ENCODE measurements at regions not wholly inside any gene's neighbourhood (a gene's known extent, or its start where the extent isn't known, plus 50 kb on each side); places are given as distances from the start of the nearest gene placed in this dataset.
"Not testable (repeated sequence)": the region's sequence is repeated elsewhere in the genome, so short reads cannot be mapped to it uniquely, and the experiment has no call there.

DNA sequence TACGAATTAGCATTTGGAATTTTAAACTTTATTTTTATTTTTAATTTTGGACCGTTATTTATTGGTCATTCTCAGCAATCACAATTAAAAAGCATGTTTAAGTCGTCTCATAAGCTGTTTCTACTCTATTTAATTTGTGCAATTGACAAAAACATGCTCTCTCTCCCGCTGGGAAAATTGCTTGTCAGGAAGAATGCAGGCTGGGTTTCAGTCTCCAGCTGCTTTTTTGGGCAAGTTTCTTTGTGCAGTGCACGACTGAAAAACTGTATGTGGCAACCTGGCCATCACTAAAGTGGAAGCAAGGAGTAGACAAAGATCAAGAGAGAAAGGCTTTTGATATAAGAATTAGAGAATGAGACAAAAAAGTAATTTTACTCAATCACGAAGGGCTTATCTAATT, 941.5 kb upstream of the MDGA2 start:
- no peak for DNase-seq (ENCODE audit: low spot score in 2 of 2)
- peaks cover 0 to 3% of the 10 kb centered on the region in 2 donors for H3K9me3 Mint-ChIP-seq

DNA sequence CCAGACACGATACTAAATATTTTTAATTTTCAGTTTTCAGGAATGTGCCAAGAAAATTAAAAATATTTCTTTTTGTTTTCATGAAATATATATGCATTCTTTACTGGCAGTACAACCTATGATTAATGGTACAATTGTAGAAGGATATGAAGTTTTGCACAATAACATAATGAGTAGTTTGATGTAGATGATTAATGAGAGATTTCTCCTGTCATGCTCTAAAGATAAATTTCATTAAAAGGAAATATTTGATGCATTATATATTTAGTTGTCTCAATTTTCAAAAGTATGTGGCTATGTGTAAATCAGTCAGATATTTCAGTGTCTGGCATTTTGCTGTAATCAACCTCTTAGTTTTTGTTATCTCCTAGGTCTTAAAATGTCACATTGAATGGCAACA, 940.2 kb upstream of the MDGA2 start:
- H3K9me3 Mint-ChIP-seq = peaks cover 0 to 9% of the 10 kb centered on the region in 2 donors
- H3K36me3 Mint-ChIP-seq = no peaks in the 10 kb centered on the region
- ATAC-seq (no peak), DNase-seq (ENCODE audit: low spot score in 2 of 2) (no peak)
- H3K27ac Mint-ChIP-seq = no peak overlapping the region

More for the DNA sequence above, 941.5 kb upstream of the MDGA2 start:
- ATAC-seq = no peak
- Mint-ChIP-seq H3K36me3 (no peaks in the 10 kb centered on the region), H3K27ac (no peak overlapping the region)

DNA sequence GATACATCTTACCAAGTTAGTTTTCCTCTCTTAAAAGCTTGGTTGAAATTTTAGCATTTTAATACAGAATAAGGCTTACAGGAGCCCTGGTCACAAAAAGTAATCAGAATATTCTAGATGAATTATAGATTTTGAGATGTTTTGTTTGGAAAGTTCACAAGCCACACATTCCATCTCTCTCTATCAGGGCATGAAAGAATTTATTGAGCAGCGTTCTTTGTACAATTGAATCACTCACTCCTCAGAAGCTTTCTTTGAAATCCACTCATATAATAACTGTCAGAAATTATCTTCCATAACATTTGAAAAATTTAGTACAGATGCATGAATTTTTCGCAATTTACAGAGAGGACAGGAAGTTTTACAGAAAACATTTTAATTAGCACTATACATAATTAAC, 938.6 kb upstream of the MDGA2 start:
- Mint-ChIP-seq H3K27ac (no peak overlapping the region), H3K36me3 (no peaks in the 10 kb centered on the region), H3K9me3 (peaks cover 5 to 10% of the 10 kb centered on the region in 2 donors)
- ATAC-seq (no peak), DNase-seq (ENCODE audit: low spot score in 2 of 2) (no peak)

DNA sequence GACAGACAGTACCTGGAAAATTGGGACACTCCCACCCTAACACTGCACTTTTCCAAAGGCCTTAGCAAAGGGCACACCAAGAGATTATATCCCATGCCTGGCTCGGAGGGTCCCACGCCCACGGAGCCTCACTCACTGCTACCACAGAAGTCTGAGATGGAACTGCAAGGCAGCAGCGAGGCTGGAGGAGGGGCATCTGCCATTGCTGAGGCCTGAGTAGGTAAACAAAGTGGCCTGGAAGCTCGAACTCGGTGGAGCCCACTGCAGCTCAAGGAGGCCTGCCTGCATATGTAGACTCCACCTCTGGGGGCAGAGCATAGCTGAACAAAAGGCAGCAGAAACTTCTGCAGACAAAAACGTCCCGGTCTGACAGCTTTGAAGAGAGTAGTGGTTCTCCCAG, 931.6 kb upstream of the MDGA2 start:
- H3K9me3 Mint-ChIP-seq = peaks cover 14 to 25% of the 10 kb centered on the region in 2 donors
- not testable (repeated sequence) for H3K36me3 Mint-ChIP-seq, ATAC-seq

DNA sequence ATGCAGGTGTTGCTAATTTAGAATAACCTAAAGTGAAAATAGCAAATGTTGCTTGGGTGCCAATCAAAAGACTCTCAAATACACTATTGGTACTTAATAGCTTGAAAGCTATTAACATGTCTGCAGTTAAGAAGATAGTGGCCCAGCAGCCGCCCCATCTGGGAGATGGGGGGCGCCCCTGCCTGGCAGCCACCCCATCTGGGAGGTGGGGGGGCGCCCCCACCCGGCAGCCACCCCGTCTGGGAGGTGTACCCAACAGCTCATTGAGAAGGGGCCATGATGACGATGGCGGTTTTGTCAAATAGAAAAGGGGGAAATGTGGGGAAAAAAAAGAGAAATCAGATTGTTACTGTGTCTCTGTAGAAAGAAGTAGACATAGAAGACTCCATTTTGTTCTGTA, 923.1 kb upstream of the MDGA2 start:
- ATAC-seq = no peak
- Mint-ChIP-seq H3K36me3 (no peaks in the 10 kb centered on the region), H3K27ac (no peak overlapping the region), H3K9me3 (no peaks in the 10 kb centered on the region)
- DNase-seq (ENCODE audit: low spot score in 2 of 2) = no peak

More for the DNA sequence above, 931.6 kb upstream of the MDGA2 start:
- not testable (repeated sequence) for H3K27ac Mint-ChIP-seq; DNase-seq (ENCODE audit: low spot score in 2 of 2)

DNA sequence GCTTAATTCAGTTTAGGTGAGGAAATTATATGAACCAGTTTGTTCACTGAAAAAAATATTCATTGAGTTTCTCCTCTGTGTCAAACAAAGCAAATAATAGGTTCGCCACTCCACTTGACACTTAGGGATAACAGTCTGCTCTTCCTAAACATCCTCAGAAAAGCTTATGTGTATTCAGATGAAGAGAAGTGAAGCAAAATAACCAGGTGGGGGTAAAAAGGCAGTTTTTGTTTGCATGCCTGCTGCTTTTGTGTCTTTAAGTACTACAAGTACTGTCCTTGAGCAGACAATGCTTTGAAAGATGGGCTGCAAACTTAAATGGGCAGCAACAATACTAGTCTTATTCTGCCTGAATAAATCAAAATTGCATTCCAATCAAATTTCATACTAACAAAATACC, 910.7 kb upstream of the MDGA2 start:
- Mint-ChIP-seq H3K9me3 (no peaks in the 10 kb centered on the region), H3K27ac (no peak overlapping the region), H3K36me3 (no peaks in the 10 kb centered on the region)
- ATAC-seq (no peak), DNase-seq (ENCODE audit: low spot score in 2 of 2) (no peak)

DNA sequence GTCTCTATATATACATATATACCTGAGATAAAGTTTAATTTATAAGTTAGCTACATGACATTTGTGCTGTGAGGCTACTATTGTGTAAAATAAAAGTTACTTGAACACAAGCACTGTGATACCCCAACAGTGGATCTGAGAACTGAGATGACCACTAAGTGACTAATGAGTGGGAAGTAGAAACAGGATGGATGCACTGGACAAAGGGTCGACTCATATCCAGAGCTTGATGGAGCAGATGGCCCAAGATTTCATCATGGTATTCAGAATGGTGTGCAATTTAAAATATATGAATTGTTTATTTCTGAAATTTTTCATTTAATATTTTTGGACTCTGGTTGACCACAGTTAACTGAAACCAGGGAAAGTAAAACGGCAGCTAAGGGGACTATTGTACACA, 908.6 kb upstream of the MDGA2 start:
- no peaks in the 10 kb centered on the region for H3K36me3 Mint-ChIP-seq
- no peak overlapping the region for H3K27ac Mint-ChIP-seq
- peaks cover 0 to 3% of the 10 kb centered on the region in 2 donors for H3K9me3 Mint-ChIP-seq
- ATAC-seq = no peak
- no peak for DNase-seq (ENCODE audit: low spot score in 2 of 2)

DNA sequence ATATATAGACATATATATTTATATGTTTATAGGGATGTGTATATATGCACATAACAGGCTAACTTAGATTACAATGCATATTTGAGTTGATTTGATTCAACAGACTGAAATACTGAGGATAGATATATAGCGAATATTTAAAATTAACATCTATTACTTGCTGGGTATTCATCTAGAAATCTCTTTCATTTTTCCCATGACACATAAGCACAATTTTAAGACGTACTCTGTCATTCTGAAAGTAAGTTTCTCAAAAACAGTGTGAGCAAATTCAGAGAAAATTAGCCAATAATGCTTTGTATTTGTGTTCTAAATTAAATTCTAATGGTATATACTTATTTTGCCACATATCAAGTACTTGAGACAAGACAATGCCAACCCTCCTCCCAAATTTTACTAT, 907.5 kb upstream of the MDGA2 start:
- DNase-seq (ENCODE audit: low spot score in 2 of 2) (no peak), ATAC-seq (no peak)
- Mint-ChIP-seq H3K27ac (no peak overlapping the region), H3K9me3 (peaks cover 0 to 3% of the 10 kb centered on the region in 2 donors), H3K36me3 (no peaks in the 10 kb centered on the region)

DNA sequence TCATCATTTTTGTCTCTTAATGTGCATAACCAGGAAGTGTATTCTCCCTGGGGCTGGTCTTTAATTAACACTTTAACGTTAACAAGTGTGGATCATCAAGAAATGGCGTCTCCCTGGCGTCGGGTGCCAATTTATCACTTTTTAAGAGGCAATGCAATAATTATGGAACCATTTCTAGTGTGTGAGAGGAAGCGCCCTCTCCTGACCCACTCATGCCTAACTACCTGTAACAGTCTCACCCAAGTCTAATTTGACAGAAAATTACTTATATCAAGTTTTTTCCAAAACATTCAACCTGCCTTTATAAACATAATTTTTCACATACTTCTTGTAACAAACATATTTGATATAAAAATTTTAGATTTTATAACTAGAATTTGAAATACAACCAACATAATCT, 905.3 kb upstream of the MDGA2 start:
- DNase-seq (ENCODE audit: low spot score in 2 of 2) (no peak), ATAC-seq (no peak)
- Mint-ChIP-seq H3K9me3 (peaks cover 0 to 3% of the 10 kb centered on the region in 2 donors), H3K36me3 (no peaks in the 10 kb centered on the region), H3K27ac (no peak overlapping the region)

DNA sequence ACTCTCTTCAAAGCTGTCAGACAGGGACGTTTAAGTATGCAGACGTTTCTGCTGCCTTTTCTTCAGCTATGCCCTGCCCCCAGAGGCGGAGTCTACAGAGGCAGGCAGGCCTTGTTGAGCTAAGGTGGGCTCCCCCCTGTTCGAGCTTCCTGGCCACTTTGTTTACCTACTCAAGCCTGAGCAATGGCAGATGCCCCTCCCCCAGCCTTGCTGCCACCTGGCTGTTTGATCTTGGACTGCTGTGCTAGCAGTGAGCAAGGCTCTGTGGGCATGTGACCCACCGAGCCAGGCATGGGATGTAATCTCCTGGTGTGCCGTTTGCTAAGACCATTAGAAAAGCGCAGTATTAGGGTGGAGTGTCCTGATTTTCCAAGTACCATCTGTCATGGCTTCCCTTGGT, 900.4 kb upstream of the MDGA2 start:
- peaks cover 10 to 15% of the 10 kb centered on the region in 2 donors for H3K9me3 Mint-ChIP-seq
- DNase-seq (ENCODE audit: low spot score in 2 of 2) (no peak), ATAC-seq (no peak)
- H3K36me3 Mint-ChIP-seq = peaks cover 0 to 4% of the 10 kb centered on the region in 2 donors
- H3K27ac Mint-ChIP-seq = no peak overlapping the region

DNA sequence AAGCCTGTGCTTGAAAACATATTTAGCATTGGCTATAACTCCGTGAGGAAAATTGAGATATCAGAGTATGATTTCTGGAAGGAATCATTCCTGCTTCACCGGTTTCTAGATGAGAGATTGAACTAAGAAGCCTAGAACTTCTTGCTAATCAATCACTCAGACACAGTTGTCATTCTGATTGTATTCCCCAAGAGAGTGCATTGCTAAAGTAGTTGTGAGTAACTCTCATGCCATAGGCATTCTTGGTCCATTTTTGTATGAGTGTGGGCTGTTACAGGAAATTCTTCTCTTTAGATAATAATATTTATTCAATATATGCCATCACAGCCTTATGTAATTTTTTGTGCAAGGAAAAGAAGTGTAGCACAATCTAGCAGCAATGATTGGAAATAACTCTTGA, 893.3 kb upstream of the MDGA2 start:
- no peak overlapping the region for H3K27ac Mint-ChIP-seq
- no peak for DNase-seq (ENCODE audit: low spot score in 2 of 2)
- H3K36me3 Mint-ChIP-seq = peaks cover 3 to 4% of the 10 kb centered on the region in 2 donors
- peaks cover 11 to 15% of the 10 kb centered on the region in 2 donors for H3K9me3 Mint-ChIP-seq
- ATAC-seq = no peak

DNA sequence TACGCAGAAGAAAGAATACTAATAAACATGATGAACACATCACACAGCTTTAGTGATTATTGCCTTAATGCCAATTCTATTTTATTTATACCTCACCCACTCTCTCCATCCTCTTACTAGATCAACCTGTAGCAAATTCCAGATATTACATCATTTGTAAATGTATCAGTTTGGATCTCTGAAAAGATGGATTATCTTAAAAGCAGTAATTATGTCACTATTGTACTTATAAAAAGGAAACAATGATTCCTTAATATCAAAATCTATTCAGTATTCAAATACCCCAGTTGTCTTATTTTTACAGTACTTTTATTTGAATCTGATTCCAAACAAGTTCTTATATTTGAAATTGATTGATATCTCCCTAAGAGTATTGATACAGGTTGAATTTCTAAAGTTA, 892.8 kb upstream of the MDGA2 start:
- Mint-ChIP-seq H3K36me3 (peaks cover 2 to 6% of the 10 kb centered on the region in 2 donors), H3K27ac (no peak overlapping the region), H3K9me3 (peaks cover 14 to 18% of the 10 kb centered on the region in 2 donors)
- no peak for DNase-seq (ENCODE audit: low spot score in 2 of 2)
- no peak for ATAC-seq

DNA sequence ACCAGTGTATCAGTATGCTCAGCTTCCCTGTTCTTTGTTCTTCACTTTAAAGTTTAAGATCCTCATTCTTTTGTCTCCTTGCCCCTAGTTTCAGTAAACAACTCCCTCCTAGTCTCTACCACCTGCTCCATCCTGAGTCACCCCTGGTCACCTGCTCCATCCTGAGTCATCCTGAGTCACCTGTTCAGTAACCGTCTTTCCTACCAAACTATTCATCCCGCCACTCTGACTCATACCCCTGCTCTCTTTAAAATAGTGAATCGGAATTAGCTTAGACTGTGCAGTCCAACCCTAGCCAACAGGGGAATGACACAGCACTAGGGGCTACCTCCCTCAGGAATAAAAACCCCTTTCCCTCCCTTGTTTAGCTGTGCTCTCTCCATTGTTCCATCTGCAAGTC, 888.1 kb upstream of the MDGA2 start:
- H3K36me3 Mint-ChIP-seq = peaks cover 0 to 6% of the 10 kb centered on the region in 2 donors
- H3K9me3 Mint-ChIP-seq = peaks cover 16 to 18% of the 10 kb centered on the region in 2 donors
- DNase-seq (ENCODE audit: low spot score in 2 of 2) = no peak
- peak in 1 of 2 donors; percentile 16 for ATAC-seq
- H3K27ac Mint-ChIP-seq = no peak overlapping the region

DNA sequence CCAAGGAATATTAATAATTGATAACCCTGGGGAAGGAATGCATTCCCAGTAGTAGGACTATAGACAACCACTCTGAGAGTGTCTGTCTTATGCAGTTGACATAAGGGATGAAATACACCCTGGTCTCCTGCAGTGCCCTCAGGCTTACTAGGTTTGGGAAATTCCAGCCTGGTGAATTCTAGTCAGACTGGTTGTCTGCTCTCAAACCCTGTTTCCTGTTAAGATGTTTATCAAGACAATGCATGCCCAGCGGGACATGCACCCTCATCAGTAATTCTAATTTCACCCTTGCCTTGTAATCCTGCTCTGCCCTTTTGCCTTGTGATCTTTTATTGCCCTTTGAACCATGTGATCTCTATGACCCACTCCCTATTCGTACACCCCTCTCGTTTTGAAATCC, 886.0 kb upstream of the MDGA2 start:
- DNase-seq (ENCODE audit: low spot score in 2 of 2); ATAC-seq; H3K27ac Mint-ChIP-seq; H3K36me3 Mint-ChIP-seq: not testable (repeated sequence)
- H3K9me3 Mint-ChIP-seq = peaks cover 16 to 18% of the 10 kb centered on the region in 2 donors

DNA sequence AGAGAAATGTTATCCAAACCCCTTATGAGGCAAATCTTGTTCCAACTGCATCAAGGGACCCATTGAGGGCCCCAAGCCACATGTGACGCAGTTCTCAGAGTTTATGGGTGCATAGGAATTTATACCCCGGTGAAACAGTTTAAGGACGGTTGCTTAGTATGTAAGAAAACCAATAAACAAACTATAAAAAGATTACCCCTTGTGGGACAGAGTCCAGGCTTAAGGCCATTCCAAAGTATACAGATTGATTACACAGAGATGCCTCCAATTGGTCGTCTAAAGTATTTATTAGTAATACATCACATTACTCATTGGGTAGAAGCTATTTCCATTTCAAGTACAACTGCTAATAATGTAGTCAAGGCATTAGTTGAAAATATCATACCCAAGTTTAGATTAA, 885.0 kb upstream of the MDGA2 start:
- Mint-ChIP-seq H3K27ac (no peak overlapping the region), H3K36me3 (peaks cover 0 to 6% of the 10 kb centered on the region in 2 donors), H3K9me3 (peaks cover 18 to 21% of the 10 kb centered on the region in 2 donors)
- no peak for ATAC-seq
- DNase-seq (ENCODE audit: low spot score in 2 of 2) = no peak

DNA sequence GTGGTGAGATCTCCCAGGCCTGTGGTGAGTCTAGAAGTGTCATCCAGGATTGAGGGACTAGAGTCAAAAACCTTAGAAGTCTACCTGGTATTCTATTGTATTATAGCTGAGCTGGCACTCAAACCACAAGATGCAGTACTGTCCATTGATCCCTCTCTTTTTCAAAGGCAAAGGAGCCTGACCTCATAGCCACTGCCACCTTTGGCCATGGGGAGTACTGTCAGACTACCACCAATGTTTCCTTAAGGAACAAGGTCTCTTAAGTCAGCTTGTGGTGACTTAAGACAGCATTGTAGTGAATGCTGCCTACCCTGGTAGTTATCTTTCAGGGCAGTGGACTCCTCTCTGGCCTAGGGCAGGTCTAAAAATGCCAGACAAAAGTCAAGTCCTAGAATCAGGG, 878.0 kb upstream of the MDGA2 start:
- ATAC-seq = no peak
- Mint-ChIP-seq H3K36me3 (peaks cover 0 to 5% of the 10 kb centered on the region in 2 donors), H3K9me3 (peaks cover 18 to 29% of the 10 kb centered on the region in 2 donors), H3K27ac (no peak overlapping the region)
- no peak for DNase-seq (ENCODE audit: low spot score in 2 of 2)

DNA sequence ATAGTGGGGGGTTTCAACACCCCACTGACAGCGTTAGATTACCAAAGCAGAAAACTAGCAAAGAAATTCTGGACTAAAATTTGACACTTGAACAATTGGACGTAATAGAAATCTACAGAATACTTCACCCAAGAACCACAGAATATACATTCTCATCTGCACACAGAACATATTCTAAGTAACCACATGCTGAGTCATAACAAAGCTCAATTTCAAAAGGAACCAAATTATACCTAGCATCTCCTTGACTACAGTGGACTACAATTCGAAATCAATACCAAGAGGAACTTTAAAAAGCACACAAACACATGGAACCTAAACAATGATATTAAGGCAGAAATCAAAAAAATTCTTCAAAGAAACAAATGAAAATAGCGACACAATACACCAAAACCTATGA, 871.6 kb upstream of the MDGA2 start:
- Mint-ChIP-seq H3K36me3 (no peaks in the 10 kb centered on the region), H3K9me3 (peaks cover 17 to 26% of the 10 kb centered on the region in 2 donors), H3K27ac (no peak overlapping the region)
- ATAC-seq (no peak), DNase-seq (ENCODE audit: low spot score in 2 of 2) (no peak)

DNA sequence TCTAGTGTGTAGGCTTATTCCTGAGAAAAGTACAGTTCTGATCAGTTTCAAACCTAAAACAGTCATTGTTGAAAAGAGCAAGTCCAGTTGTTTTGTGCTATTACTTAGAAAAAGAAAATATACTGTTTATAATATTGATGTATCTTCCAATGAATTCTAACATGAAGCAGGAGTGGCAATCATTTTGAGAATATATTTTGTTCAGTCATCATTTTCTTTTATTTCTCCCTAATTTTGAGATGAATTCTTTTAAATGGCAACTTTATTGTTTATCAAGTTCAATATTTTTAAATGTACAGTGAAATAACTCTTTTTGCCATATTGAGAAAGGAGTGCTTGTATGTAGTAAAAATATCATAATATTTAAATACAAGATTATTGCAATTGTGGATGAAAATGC, 862.2 kb upstream of the MDGA2 start:
- Mint-ChIP-seq H3K9me3 (peaks cover 1 to 5% of the 10 kb centered on the region in 2 donors), H3K27ac (no peak overlapping the region), H3K36me3 (no peaks in the 10 kb centered on the region)
- no peak for ATAC-seq
- DNase-seq (ENCODE audit: low spot score in 2 of 2) = no peak

DNA sequence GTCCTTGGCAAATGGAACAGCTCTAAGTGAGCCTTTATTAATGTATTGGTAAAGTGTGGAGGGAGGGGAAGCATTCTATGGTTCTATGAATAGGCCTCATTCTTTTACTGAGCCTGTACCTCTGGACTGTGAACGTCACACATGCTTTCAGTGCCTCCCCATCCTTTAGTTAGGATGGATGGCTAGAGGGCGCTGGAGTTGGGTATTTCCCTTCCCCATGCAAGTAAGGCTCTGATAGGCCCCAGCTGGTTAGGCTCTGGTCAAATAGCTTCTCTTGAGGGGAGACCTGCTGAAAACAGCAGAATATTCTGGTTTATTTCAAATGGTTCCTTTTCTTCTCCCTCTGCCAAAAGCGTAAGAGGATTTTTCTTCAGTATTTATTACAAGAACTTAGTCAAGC, 860.9 kb upstream of the MDGA2 start:
- peaks cover 0 to 3% of the 10 kb centered on the region in 2 donors for H3K9me3 Mint-ChIP-seq
- no peak for ATAC-seq
- no peak overlapping the region for H3K27ac Mint-ChIP-seq
- DNase-seq (ENCODE audit: low spot score in 2 of 2) = no peak
- H3K36me3 Mint-ChIP-seq = no peaks in the 10 kb centered on the region
